ENCODE measurements at regions not wholly inside any gene's neighbourhood (a gene's known extent, or its start where the extent isn't known, plus 50 kb on each side); places are given as distances from the start of the nearest gene placed in this dataset.

GRCh38 chr5:106637275-106637674 is 1033.5 kb downstream of the EFNA5 start:
- TF ChIP-seq, protein P1, sequence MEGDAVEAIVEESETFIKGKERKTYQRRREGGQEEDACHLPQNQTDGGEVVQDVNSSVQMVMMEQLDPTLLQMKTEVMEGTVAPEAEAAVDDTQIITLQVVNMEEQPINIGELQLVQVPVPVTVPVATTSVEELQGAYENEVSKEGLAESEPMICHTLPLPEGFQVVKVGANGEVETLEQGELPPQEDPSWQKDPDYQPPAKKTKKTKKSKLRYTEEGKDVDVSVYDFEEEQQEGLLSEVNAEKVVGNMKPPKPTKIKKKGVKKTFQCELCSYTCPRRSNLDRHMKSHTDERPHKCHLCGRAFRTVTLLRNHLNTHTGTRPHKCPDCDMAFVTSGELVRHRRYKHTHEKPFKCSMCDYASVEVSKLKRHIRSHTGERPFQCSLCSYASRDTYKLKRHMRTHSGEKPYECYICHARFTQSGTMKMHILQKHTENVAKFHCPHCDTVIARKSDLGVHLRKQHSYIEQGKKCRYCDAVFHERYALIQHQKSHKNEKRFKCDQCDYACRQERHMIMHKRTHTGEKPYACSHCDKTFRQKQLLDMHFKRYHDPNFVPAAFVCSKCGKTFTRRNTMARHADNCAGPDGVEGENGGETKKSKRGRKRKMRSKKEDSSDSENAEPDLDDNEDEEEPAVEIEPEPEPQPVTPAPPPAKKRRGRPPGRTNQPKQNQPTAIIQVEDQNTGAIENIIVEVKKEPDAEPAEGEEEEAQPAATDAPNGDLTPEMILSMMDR (IDR thresholded peaks at IDR 0.05; ENCODE audit: low read depth, low read length, missing input control), result no peak
- TF ChIP-seq JUND (IDR thresholded peaks at IDR 0.05) (no peak), FOXA1 (IDR thresholded peaks at IDR 0.05) (no peak), ATF3 (IDR thresholded peaks at IDR 0.05) (no peak), GABPA (IDR thresholded peaks at IDR 0.05 in 1 of 2, conservative IDR thresholded peaks at IDR 0.05 in 1 of 2) (no peak), REST (IDR thresholded peaks at IDR 0.05) (no peak), EGR1 (IDR thresholded peaks at IDR 0.05; ENCODE audit: low read depth in 2 of 2) (no peak), YY1 (IDR thresholded peaks at IDR 0.05) (no peak), NR2F2 (IDR thresholded peaks at IDR 0.05) (no peak)
- TF ChIP-seq, protein P2, sequence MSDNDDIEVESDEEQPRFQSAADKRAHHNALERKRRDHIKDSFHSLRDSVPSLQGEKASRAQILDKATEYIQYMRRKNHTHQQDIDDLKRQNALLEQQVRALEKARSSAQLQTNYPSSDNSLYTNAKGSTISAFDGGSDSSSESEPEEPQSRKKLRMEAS (IDR thresholded peaks at IDR 0.05), result no peak

Data from liver (tissue), 3 donors.